SKM-1 (cell line): ENCODE measurements at regions not wholly inside any gene's neighbourhood (a gene's known extent, or its start where the extent isn't known, plus 50 kb on each side); places are given as distances from the start of the nearest gene placed in this dataset.

Experiments
- DNase-seq: peaks from one replicate; lab custom pipeline; 2025; ENCODE audit not compliant: unreplicated experiment; lab: John Stamatoyannopoulos, UW

GRCh38 chr1:232891656-232892317, 58.6 kb upstream of the NTPCR start:
- DNase-seq, result no peak

- no peak for DNase-seq
Measured at GRCh38 chr1:232893481-232894313, 56.7 kb upstream of the NTPCR start.

GRCh38 chr1:232894436-232894835, 56.0 kb upstream of the NTPCR start:
- DNase-seq, result no peak

GRCh38 chr1:232897949-232898465, 52.4 kb upstream of the NTPCR start:
- no peak for DNase-seq

GRCh38 chr1:232899268-232899667, 51.1 kb upstream of the NTPCR start:
- DNase-seq, result no peak

GRCh38 chr1:232899839-232900238, 50.6 kb upstream of the NTPCR start:
- DNase-seq, result no peak
